ENCODE measurements at regions not wholly inside any gene's neighbourhood (a gene's known extent, or its start where the extent isn't known, plus 50 kb on each side); places are given as distances from the start of the nearest gene placed in this dataset.
"Not testable (repeated sequence)": the region's sequence is repeated elsewhere in the genome, so short reads cannot be mapped to it uniquely, and the experiment has no call there.

DNA sequence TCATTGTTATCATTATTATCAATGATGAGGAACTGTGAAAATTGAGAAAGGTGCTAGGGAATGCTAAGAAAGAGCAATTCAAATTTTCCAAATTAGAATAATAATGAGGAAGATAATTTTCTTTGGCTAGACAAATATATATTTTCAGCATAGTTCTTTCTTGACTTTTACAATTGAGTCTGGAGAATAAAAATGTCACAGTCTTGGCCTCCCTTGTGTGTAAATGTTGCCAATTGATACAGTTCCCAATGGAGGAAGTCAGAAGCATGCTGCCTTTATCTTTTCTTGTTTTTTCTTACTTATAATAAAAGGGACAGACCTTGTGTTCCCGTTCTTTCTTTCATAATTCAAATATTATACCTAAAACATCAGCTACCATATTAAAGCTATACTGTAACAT is 774.4 kb downstream of the SI start:
- Histone ChIP-seq H3K79me2 (ENCODE audit: insufficient read depth, low read length) (no peaks in the 10 kb centered on the region), H4K20me1 (ENCODE audit: insufficient read depth, low read length) (no peaks in the 10 kb centered on the region)
- TF ChIP-seq EZH2 (IDR thresholded peaks at IDR 0.05; ENCODE audit: borderline replicate concordance, low read length) = no peak
- TF ChIP-seq, protein P1, sequence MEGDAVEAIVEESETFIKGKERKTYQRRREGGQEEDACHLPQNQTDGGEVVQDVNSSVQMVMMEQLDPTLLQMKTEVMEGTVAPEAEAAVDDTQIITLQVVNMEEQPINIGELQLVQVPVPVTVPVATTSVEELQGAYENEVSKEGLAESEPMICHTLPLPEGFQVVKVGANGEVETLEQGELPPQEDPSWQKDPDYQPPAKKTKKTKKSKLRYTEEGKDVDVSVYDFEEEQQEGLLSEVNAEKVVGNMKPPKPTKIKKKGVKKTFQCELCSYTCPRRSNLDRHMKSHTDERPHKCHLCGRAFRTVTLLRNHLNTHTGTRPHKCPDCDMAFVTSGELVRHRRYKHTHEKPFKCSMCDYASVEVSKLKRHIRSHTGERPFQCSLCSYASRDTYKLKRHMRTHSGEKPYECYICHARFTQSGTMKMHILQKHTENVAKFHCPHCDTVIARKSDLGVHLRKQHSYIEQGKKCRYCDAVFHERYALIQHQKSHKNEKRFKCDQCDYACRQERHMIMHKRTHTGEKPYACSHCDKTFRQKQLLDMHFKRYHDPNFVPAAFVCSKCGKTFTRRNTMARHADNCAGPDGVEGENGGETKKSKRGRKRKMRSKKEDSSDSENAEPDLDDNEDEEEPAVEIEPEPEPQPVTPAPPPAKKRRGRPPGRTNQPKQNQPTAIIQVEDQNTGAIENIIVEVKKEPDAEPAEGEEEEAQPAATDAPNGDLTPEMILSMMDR (IDR thresholded peaks at IDR 0.05; ENCODE audit: low read length) = no peak

GRCh38 chr3:164302622-164303021 is 775.7 kb downstream of the SI start:
- Histone ChIP-seq H3F3A (ENCODE audit: insufficient read depth, low read length) (no peaks in the 10 kb centered on the region), H3K4me2 (ENCODE audit: low read length) (no peak overlapping the region), H3K9me2 (ENCODE audit: low read depth, low read length) (no peaks in the 10 kb centered on the region), H2AFZ (ENCODE audit: low read length) (no peak overlapping the region), H3K9me3 (ENCODE audit: low read length) (no peaks in the 10 kb centered on the region), H3K4me3 (ENCODE audit: low read depth, low read length, poor library complexity, severe bottlenecking) (no peak overlapping the region), H3K36me3 (ENCODE audit: insufficient read depth, low read length) (no peaks in the 10 kb centered on the region), H3K79me2 (ENCODE audit: insufficient read depth, low read length) (no peaks in the 10 kb centered on the region), H3K27ac (ENCODE audit: low read depth, low read length, poor library complexity, severe bottlenecking) (no peak overlapping the region), H3K27me3 (ENCODE audit: insufficient read depth, low read length) (no peaks in the 10 kb centered on the region), H4K20me1 (ENCODE audit: insufficient read depth, low read length) (no peaks in the 10 kb centered on the region), H3K4me1 (ENCODE audit: insufficient read depth, low read length, severe bottlenecking) (no peaks in the 10 kb centered on the region), H3K9ac (ENCODE audit: low read length) (no peak overlapping the region)
- TF ChIP-seq, protein P1 (IDR thresholded peaks at IDR 0.05; ENCODE audit: low read length) = no peak
- no peak for TF ChIP-seq EZH2 (IDR thresholded peaks at IDR 0.05; ENCODE audit: borderline replicate concordance, low read length)

More for the DNA sequence above, 774.4 kb downstream of the SI start:
- no peak overlapping the region for H3K4me3 ChIP-seq (ENCODE audit: low read depth, low read length, poor library complexity, severe bottlenecking)
- no peak overlapping the region for H3K27ac ChIP-seq (ENCODE audit: low read depth, low read length, poor library complexity, severe bottlenecking)
- H3K9me3 ChIP-seq (ENCODE audit: low read length) = no peaks in the 10 kb centered on the region
- H3K27me3 ChIP-seq (ENCODE audit: insufficient read depth, low read length) = no peaks in the 10 kb centered on the region
- H3K36me3 ChIP-seq (ENCODE audit: insufficient read depth, low read length) = no peaks in the 10 kb centered on the region
- no peak overlapping the region for H2AFZ ChIP-seq (ENCODE audit: low read length)
- H3K4me1 ChIP-seq (ENCODE audit: insufficient read depth, low read length, severe bottlenecking) = no peaks in the 10 kb centered on the region
- no peak overlapping the region for H3K4me2 ChIP-seq (ENCODE audit: low read length)
- no peaks in the 10 kb centered on the region for H3K9me2 ChIP-seq (ENCODE audit: low read depth, low read length)
- no peak overlapping the region for H3K9ac ChIP-seq (ENCODE audit: low read length)
- no peaks in the 10 kb centered on the region for H3F3A ChIP-seq (ENCODE audit: insufficient read depth, low read length)

- not testable (repeated sequence) for H3K9me2 ChIP-seq (ENCODE audit: low read depth, low read length); H3K27ac ChIP-seq (ENCODE audit: low read depth, low read length, poor library complexity, severe bottlenecking)
Observed at GRCh38 chr3:164291486-164291885, 786.8 kb downstream of the SI start.

GRCh38 chr3:164278550-164278949 is 799.7 kb downstream of the SI start:
- Histone ChIP-seq H3K79me2 (ENCODE audit: insufficient read depth, low read length) (no peaks in the 10 kb centered on the region), H4K20me1 (ENCODE audit: insufficient read depth, low read length) (no peaks in the 10 kb centered on the region), H3K4me1 (ENCODE audit: insufficient read depth, low read length, severe bottlenecking) (no peaks in the 10 kb centered on the region), H3K9me2 (ENCODE audit: low read depth, low read length) (no peaks in the 10 kb centered on the region), H3K4me3 (ENCODE audit: low read depth, low read length, poor library complexity, severe bottlenecking) (no peak overlapping the region), H3K36me3 (ENCODE audit: insufficient read depth, low read length) (no peaks in the 10 kb centered on the region), H3K4me2 (ENCODE audit: low read length) (no peak overlapping the region), H3K9me3 (ENCODE audit: low read length) (no peaks in the 10 kb centered on the region), H2AFZ (ENCODE audit: low read length) (no peak overlapping the region), H3F3A (ENCODE audit: insufficient read depth, low read length) (no peaks in the 10 kb centered on the region), H3K27ac (ENCODE audit: low read depth, low read length, poor library complexity, severe bottlenecking) (no peak overlapping the region), H3K9ac (ENCODE audit: low read length) (no peak overlapping the region), H3K27me3 (ENCODE audit: insufficient read depth, low read length) (no peaks in the 10 kb centered on the region)
- TF ChIP-seq, protein P1 (IDR thresholded peaks at IDR 0.05; ENCODE audit: low read length) = no peak
- TF ChIP-seq EZH2 (IDR thresholded peaks at IDR 0.05; ENCODE audit: borderline replicate concordance, low read length) = no peak

More at GRCh38 chr3:164291486-164291885, 786.8 kb downstream of the SI start:
- H4K20me1 ChIP-seq (ENCODE audit: insufficient read depth, low read length); H2AFZ ChIP-seq (ENCODE audit: low read length); H3K4me2 ChIP-seq (ENCODE audit: low read length); H3K4me1 ChIP-seq (ENCODE audit: insufficient read depth, low read length, severe bottlenecking); H3K4me3 ChIP-seq (ENCODE audit: low read depth, low read length, poor library complexity, severe bottlenecking); H3K36me3 ChIP-seq (ENCODE audit: insufficient read depth, low read length); H3F3A ChIP-seq (ENCODE audit: insufficient read depth, low read length); H3K9ac ChIP-seq (ENCODE audit: low read length); H3K9me3 ChIP-seq (ENCODE audit: low read length); H3K79me2 ChIP-seq (ENCODE audit: insufficient read depth, low read length); H3K27me3 ChIP-seq (ENCODE audit: insufficient read depth, low read length): not testable (repeated sequence)
